WTC11 (cell line): ENCODE measurements at regions not wholly inside any gene's neighbourhood (a gene's known extent, or its start where the extent isn't known, plus 50 kb on each side); places are given as distances from the start of the nearest gene placed in this dataset.

Experiments
- GRHL2 ChIP-seq: fragments of 250-450 bp; sonication (Bioruptor Pico); IDR thresholded peaks from 2 replicates; pipeline ENCODE4 v1.8.0; 2022; ENCODE audit warnings: mild to moderate bottlenecking, moderate library complexity; ENCODE audit not compliant: insufficient replicate concordance, severe bottlenecking
- KAT7 ChIP-seq: sonication (generic); formaldehyde crosslinking; IDR thresholded peaks from 2 replicates; pipeline ENCODE4 v1.8.1; 2023; ENCODE audit warnings: missing genetic modification reagents, mild to moderate bottlenecking, borderline replicate concordance
- NFYB ChIP-seq: sonication (generic); formaldehyde crosslinking; conservative IDR thresholded peaks from 2 replicates; pipeline ENCODE4 v1.8.0; 2022; ENCODE audit warnings: low read depth, missing genetic modification reagents
- TEAD4 ChIP-seq: sonication (generic); formaldehyde crosslinking; IDR thresholded peaks from 2 replicates; pipeline ENCODE4 v1.8.0; 2022; ENCODE audit warnings: mild to moderate bottlenecking, missing genetic modification reagents
- ZNF138 ChIP-seq: sonication (generic); formaldehyde crosslinking; conservative IDR thresholded peaks from 2 replicates; pipeline ENCODE4 v1.8.1; 2022; ENCODE audit warnings: mild to moderate bottlenecking, moderate library complexity, missing genetic modification reagents
- ZNF263 ChIP-seq: sonication (generic); formaldehyde crosslinking; IDR thresholded peaks from 2 replicates; pipeline ENCODE4 v1.8.1; 2022; ENCODE audit warnings: low read depth, mild to moderate bottlenecking, moderate library complexity, missing genetic modification reagents
- TF ChIP-seq, protein P1 (sequence below): fragments of 200-600 bp; IDR thresholded peaks from 2 replicates; pipeline ENCODE4 v1.8.0; 2022; ENCODE audit warnings: antibody characterized with exemption
- TF ChIP-seq, protein P2 (sequence below): sonication (generic); formaldehyde crosslinking; IDR thresholded peaks from 2 replicates; pipeline ENCODE4 v1.8.1; 2023; ENCODE audit warnings: mild to moderate bottlenecking, missing genetic modification reagents, moderate library complexity
- TF ChIP-seq, protein P3 (sequence below): sonication (generic); formaldehyde crosslinking; IDR thresholded peaks from 2 replicates; pipeline ENCODE4 v1.8.1; 2023; ENCODE audit warnings: mild to moderate bottlenecking, missing genetic modification reagents
- TF ChIP-seq, protein P4 (sequence below): sonication (generic); formaldehyde crosslinking; IDR thresholded peaks from 2 replicates; pipeline ENCODE4 v1.8.1; 2023; ENCODE audit warnings: mild to moderate bottlenecking, moderate library complexity, missing genetic modification reagents
- TF ChIP-seq, protein P5 (sequence below): sonication (generic); formaldehyde crosslinking; IDR thresholded peaks from 2 replicates; pipeline ENCODE4 v1.8.0; 2022; ENCODE audit warnings: mild to moderate bottlenecking, missing genetic modification reagents
- TF ChIP-seq, protein P6 (sequence below): sonication (generic); formaldehyde crosslinking; IDR thresholded peaks from 2 replicates; pipeline ENCODE4 v1.8.0; 2022; ENCODE audit warnings: mild to moderate bottlenecking, missing genetic modification reagents
- TF ChIP-seq, protein P7 (sequence below): sonication (generic); formaldehyde crosslinking; IDR thresholded peaks from 2 replicates; pipeline ENCODE4 v1.8.1; 2022; ENCODE audit warnings: low read depth, mild to moderate bottlenecking, moderate library complexity, missing genetic modification reagents, borderline replicate concordance

DNA sequence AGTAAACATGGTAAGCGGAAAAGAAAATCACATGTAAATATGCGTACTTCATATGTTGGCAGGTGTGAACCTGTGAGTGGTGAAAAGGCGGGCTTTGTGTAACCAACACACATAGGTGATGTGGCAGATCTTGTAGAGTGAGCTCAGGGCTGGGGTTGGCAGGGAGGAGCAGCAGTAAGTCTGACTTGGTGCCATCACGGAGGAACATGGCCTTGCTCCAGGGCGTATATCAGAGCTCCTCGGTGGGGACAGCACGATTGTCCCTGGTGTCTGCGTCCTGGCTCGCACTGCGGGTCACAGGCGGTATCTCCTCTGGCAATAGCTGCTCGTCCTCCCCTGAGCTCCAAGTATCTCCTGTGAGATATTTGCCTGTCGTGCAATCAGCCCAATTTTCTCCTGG lies 733.6 kb downstream of the TRIML1 start:
- no peak for TF ChIP-seq KAT7 (CRISPR knock-in tag)
- no peak for TF ChIP-seq NFYB (CRISPR knock-in tag)
- TF ChIP-seq ZNF263 (CRISPR knock-in tag): no peak
- no peak for TF ChIP-seq GRHL2 (CRISPR knock-in tag)
- TF ChIP-seq TEAD4 (CRISPR knock-in tag): no peak
- TF ChIP-seq, protein P1, sequence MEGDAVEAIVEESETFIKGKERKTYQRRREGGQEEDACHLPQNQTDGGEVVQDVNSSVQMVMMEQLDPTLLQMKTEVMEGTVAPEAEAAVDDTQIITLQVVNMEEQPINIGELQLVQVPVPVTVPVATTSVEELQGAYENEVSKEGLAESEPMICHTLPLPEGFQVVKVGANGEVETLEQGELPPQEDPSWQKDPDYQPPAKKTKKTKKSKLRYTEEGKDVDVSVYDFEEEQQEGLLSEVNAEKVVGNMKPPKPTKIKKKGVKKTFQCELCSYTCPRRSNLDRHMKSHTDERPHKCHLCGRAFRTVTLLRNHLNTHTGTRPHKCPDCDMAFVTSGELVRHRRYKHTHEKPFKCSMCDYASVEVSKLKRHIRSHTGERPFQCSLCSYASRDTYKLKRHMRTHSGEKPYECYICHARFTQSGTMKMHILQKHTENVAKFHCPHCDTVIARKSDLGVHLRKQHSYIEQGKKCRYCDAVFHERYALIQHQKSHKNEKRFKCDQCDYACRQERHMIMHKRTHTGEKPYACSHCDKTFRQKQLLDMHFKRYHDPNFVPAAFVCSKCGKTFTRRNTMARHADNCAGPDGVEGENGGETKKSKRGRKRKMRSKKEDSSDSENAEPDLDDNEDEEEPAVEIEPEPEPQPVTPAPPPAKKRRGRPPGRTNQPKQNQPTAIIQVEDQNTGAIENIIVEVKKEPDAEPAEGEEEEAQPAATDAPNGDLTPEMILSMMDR: no peak
- TF ChIP-seq, protein P2, sequence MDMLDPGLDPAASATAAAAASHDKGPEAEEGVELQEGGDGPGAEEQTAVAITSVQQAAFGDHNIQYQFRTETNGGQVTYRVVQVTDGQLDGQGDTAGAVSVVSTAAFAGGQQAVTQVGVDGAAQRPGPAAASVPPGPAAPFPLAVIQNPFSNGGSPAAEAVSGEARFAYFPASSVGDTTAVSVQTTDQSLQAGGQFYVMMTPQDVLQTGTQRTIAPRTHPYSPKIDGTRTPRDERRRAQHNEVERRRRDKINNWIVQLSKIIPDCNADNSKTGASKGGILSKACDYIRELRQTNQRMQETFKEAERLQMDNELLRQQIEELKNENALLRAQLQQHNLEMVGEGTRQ: no peak
- TF ChIP-seq, protein P3, sequence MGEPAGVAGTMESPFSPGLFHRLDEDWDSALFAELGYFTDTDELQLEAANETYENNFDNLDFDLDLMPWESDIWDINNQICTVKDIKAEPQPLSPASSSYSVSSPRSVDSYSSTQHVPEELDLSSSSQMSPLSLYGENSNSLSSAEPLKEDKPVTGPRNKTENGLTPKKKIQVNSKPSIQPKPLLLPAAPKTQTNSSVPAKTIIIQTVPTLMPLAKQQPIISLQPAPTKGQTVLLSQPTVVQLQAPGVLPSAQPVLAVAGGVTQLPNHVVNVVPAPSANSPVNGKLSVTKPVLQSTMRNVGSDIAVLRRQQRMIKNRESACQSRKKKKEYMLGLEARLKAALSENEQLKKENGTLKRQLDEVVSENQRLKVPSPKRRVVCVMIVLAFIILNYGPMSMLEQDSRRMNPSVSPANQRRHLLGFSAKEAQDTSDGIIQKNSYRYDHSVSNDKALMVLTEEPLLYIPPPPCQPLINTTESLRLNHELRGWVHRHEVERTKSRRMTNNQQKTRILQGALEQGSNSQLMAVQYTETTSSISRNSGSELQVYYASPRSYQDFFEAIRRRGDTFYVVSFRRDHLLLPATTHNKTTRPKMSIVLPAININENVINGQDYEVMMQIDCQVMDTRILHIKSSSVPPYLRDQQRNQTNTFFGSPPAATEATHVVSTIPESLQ (CRISPR knock-in tag): no peak
- TF ChIP-seq, protein P4, sequence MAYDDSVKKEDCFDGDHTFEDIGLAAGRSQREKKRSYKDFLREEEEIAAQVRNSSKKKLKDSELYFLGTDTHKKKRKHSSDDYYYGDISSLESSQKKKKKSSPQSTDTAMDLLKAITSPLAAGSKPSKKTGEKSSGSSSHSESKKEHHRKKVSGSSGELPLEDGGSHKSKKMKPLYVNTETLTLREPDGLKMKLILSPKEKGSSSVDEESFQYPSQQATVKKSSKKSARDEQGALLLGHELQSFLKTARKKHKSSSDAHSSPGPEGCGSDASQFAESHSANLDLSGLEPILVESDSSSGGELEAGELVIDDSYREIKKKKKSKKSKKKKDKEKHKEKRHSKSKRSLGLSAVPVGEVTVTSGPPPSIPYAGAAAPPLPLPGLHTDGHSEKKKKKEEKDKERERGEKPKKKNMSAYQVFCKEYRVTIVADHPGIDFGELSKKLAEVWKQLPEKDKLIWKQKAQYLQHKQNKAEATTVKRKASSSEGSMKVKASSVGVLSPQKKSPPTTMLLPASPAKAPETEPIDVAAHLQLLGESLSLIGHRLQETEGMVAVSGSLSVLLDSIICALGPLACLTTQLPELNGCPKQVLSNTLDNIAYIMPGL (CRISPR knock-in tag): no peak
- no peak for TF ChIP-seq ZNF138 (CRISPR knock-in tag)
- TF ChIP-seq, protein P5, sequence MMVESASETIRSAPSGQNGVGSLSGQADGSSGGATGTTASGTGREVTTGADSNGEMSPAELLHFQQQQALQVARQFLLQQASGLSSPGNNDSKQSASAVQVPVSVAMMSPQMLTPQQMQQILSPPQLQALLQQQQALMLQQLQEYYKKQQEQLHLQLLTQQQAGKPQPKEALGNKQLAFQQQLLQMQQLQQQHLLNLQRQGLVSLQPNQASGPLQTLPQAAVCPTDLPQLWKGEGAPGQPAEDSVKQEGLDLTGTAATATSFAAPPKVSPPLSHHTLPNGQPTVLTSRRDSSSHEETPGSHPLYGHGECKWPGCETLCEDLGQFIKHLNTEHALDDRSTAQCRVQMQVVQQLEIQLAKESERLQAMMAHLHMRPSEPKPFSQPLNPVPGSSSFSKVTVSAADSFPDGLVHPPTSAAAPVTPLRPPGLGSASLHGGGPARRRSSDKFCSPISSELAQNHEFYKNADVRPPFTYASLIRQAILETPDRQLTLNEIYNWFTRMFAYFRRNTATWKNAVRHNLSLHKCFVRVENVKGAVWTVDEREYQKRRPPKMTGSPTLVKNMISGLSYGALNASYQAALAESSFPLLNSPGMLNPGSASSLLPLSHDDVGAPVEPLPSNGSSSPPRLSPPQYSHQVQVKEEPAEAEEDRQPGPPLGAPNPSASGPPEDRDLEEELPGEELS (CRISPR knock-in tag): no peak
- TF ChIP-seq, protein P6, sequence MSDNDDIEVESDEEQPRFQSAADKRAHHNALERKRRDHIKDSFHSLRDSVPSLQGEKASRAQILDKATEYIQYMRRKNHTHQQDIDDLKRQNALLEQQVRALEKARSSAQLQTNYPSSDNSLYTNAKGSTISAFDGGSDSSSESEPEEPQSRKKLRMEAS (CRISPR knock-in tag): no peak
- TF ChIP-seq, protein P7, sequence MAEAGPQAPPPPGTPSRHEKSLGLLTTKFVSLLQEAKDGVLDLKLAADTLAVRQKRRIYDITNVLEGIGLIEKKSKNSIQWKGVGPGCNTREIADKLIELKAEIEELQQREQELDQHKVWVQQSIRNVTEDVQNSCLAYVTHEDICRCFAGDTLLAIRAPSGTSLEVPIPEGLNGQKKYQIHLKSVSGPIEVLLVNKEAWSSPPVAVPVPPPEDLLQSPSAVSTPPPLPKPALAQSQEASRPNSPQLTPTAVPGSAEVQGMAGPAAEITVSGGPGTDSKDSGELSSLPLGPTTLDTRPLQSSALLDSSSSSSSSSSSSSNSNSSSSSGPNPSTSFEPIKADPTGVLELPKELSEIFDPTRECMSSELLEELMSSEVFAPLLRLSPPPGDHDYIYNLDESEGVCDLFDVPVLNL (CRISPR knock-in tag): no peak
